GM21515 (cell line): ENCODE measurements at regions not wholly inside any gene's neighbourhood (a gene's known extent, or its start where the extent isn't known, plus 50 kb on each side); places are given as distances from the start of the nearest gene placed in this dataset.
"Not testable (repeated sequence)": the region's sequence is repeated elsewhere in the genome, so short reads cannot be mapped to it uniquely, and the experiment has no call there.

Source experiments
- ATAC-seq: cut with Tn5 transposase; IDR thresholded peaks from one replicate; pipeline ENCODE4 v1.9.1; 2021; ENCODE audit not compliant: unreplicated experiment

DNA sequence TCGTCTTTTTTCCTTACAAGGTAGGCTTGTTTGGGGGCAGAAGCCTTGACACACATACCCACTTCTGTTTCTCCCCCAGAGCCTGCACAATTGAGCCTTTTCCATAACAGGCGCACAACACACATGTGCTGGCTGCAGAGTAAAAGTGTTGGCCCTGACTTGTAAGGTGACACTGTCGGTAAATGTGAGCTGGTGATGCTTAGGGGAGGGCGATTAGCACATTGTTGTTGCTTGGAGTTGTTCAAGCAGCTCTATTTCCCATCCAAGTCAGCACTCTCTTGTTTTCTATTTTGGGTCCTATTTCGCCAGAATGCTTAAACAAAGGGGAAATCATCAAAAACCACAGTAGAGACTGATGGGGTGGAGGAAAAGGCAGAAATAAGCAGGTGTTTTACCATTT lies 51.9 kb upstream of the PTPRJ start:
- no peak for ATAC-seq

DNA sequence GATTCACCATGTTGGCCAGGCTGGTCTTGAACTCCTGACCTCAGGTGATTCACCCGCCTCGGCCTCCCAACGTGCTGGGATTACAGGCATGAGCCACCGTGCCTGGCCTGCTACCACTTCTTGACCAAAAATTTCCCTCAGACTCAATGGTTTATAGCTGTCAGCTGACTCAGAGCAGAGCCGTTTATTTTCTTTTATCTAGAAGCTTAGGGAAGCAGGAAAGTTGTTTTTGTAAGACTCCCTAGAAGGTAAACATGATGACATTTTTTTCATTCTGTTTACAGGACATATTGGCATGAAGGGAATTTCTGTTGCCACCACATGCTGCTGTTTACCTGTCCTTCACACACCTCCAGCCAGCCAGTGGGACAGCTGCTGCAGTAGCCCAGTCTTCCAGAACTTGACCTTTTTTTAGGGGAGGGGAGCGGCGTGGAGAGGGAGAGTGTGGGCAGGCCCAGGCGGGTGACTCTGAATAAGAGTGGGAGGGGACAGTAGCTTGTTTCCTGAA lies 56.1 kb upstream of the PTPRJ start:
- no peak for ATAC-seq

DNA sequence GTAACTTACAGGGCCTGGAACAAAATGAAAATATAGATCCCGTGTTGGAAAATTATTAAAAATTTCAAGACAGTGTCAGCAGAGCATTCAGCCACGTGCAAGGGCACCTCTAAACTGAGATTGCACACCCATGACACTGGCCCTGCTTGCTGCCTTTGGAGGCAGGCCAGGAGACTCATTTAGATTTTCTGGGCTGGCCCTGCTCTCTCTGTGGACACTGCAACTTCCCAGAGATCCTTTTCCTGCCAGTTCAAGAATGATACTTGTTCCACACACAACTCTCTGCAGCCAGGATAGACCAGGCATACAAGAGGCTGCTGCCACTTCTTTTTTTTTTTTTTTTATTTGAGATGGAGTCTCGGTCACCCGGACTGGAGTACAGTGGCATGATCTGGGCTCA lies 56.7 kb upstream of the PTPRJ start:
- no peak for ATAC-seq

DNA sequence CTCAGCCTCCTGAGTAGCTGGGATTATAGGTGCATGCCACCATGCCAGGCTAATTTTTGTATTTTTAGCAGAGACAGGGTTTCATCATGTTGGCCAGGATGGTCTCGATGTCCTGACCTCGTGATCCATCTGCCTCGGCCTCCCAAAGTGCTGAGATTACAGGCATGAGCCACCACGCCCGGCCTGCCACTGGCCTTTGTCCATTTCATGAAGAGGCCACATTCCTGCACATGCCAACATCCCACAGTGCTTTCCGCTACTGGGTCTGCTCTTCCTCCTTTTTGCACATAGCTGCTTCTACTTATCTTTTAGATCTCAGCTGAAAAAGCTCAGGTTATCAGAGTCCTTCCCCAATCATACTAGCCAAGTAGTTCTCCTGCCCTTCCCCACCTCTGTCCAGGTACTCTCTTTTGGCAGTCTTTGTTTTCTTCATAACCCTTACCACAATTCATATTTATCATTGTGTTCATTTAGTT lies 59.2 kb upstream of the PTPRJ start:
- ATAC-seq = not testable (repeated sequence)

DNA sequence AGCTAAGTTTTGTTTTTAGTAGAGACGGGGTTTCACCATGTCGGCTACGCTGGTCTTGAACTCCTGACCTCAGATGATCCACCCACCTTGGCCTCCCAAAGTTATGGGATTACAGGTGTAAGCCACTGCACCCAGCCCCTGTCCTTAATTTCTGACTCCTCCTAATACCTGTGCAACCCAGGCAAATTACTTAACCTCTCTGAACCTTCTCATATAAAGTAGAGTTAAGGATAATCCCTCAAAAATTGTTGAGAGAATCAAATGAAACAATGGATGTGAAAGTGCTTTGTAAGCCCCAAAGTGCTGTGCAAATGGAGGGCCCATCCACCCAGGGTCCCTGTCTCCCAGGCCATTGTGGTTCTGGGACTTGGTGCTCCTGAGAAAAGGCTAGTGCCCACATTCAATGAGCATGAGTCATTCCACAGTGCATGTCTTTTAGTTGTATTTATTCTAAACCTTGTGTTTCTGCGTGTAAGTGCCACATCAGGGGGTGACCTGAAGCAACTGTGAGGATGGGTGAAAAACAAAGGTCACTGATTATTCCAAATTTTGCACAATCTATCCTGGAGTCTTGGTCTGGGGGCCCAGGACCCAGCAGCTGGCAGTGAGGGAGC lies 61.4 kb upstream of the PTPRJ start:
- ATAC-seq = no peak

DNA sequence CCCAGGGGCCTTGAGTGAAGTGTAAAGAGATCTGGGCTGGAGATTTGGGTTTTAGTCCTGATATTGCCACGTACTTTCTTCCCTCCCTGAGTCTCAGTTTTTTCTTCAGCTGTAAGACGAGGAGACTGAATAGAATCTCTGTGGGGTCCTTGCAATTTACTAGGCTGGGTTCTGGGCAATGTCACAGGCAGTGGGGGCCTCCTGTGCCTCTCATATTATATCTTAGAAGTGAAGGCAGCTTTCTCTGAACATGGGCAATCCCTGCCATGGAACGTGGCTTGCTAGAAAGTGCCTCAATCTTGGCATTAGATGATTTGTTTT lies 62.0 kb upstream of the PTPRJ start:
- ATAC-seq = no peak

DNA sequence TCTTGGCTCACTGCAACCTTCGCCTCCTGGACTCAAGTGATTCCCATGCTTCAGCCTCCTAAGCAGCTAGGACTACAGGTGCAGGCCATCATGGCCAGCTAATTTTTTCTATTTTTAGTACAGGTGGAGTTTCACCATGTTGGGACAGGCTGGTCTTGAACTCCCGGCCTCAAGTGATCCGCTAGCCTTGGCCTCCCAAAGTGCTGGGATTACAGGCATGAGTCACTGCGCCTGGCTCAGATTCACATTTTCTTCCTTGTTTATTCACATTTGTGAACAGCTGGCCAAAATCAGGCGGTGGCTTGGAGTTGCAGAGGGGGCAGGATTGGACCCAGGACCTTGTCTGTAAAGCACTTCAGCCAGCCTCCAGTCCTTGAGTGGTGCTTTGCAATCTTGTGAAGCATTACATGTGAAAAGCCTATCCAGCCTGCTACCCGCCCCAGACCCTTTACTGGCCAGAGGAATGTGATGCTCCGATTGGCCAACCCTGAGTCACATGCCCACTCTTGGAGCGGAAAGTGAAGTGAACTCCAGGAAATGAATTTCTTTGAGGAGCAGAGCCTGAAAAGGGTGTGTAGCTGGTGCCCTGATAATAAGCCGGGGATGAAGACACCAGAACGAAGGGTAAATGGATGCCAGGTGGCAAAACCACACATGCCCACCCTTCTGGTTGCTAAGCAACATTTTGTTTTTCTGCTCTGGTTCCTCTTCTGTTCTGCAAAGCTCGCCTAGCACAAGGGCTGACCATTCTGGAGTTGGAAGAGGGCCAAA lies 62.6 kb upstream of the PTPRJ start:
- no peak for ATAC-seq

DNA sequence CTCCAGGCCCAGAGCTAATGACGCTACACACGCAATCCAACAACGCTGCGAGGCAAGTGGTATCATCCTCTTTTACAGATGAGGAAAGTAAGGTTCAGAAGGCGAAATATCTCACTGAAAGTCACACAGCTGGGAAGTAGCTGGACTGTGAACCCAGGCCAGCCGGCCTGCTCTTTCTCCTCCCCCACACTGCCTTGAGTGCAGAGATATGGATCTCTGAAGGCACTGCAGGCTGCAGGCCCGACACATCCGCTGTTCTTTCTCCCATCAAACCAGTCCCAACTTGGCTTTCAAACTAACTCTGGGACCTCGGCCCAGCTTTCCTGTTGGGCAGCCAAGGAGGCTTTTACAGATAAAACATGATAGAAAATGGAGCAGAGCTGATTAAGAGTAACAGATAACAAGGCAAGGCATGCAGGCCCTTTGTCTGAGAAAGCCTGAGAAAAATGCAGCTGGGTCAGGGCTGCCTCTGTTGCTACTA lies 64.0 kb upstream of the PTPRJ start:
- no peak for ATAC-seq

DNA sequence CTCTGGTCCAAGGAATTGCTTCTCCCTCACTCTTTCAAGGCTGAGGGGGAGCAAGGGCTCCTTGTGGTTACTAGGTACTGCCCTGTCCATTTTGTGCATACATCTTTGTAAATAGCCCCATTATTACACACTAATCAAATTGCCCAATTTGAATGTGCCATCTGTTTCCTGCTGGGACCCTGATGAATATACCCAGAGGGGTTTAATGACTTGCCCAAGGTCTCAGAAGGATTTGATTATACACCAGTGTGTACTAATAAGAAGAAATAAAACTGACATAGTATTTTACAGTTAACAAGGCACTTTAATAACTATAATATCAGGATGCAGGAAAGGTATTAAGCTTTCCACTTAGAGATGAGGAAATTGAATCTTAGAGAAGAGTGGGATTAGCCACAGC lies 64.6 kb upstream of the PTPRJ start:
- ATAC-seq = no peak

DNA sequence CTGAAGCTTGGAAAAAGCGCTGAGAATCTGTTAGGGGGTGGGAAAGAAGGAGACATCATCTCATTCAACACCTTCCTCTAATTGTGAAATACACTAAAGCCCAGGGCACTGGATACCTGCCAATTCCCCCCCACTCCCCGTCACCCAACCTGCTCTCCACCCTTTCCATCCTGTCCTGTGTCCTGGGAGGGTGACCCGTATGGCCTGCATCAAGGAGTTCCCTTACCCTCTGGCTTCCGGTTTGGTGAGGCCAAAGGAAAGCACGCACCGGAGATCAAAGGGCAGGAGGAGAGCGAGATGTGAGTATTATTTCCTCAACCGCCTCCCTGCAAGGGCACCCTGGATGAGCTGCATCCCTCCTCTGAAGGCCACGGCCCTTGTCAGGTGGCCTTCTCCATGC lies 65.0 kb upstream of the PTPRJ start:
- ATAC-seq = no peak

DNA sequence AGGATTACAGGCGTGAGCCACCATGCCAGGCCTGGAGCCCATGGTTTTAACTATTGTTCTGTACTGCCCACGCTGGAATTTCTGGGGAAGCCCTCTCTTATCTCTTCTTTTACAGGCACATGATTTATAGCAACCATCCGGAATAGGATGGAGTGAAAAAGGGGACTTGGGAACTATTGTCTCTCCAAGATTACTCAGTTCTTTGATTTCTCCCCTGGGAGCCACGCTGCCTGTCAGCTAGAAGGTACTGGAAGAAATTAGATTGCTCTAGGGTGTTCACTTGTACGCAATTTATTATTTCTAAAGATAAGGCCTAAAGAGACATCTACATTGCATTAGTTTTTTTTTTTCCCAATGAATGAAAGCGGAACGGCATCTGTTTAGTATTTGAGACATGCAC lies 65.6 kb upstream of the PTPRJ start:
- ATAC-seq = no peak

DNA sequence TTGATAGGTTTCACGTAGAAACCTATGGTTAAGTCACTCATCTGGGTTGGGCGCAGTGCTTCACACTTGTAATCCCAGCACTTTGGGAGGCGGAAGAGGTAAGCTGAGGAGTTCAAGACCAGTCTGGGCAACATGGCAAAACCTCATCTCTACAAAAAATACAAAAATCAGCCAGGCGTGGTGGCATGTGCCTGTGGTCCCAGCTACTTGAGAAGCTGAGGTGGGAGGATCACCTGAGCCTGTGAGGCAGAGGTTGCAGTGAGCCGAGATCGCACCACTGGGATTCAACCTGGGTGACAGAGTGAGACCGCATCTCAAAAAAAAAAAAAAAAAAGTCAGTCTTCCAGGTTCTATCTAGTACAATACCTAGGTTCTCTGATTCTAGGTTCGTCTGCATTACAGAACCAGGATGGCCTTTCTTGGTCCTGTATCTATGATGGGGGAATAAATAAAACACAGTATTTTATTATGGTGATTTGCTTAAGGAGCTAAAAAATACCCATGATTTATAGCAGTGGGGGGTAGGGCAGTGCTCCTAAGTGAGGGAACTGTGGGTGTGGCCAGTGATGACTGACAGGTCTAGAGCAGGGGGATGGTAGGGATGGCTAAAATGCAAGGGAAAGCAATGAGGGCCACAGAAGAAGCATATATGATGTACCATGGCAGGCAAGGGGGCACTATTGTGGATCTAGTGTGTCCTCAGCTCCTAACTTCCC lies 65.5 kb upstream of the NUP160 start:
- ATAC-seq = no peak

DNA sequence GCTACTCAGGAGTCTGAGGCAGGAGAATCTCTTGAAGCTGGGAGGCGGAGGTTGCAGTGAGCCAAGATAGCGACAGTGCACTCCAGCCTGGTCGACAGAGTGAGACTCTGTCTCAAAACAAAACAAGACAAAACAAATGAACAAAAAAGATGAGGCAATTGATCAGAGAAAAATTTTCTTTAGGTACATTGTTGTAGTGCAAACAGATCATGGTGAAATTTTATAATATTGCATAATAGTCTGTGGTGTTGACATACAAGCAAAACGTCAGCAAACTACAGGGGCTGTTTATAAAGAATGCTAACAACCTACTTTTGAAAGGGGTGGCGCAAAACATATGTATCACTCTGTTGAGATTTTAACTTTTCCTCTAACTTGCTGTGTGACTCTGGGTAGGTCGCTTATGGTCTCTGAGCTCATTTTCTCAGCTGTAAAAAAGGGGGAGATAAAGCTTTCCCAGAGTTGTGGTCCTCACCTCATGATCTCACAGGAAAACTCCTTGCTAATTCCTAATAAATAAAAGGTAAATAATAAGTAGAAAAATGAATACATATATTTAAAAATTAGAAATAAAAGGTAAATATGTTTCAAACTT lies 64.8 kb upstream of the NUP160 start:
- ATAC-seq = no peak

DNA sequence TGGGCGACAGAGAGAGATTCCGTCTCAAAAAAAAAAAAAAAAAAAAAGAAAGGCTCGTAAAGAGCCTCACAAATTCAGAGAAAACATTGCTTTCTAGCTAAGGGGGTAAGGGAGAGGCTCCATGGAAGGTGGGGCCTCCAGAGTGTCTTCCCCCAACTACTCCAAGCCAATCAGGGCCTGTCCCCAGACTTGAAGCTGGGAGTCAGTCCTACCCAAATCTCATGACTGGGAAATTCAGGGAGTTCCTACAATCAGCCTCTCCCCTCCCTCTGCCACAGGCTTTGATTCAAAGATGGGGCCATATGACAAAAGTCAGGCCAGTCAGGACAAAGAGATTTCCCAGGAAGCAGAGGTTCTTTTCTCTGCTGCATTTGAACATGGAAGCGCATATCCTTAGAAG lies 63.0 kb upstream of the NUP160 start:
- ATAC-seq = no peak

DNA sequence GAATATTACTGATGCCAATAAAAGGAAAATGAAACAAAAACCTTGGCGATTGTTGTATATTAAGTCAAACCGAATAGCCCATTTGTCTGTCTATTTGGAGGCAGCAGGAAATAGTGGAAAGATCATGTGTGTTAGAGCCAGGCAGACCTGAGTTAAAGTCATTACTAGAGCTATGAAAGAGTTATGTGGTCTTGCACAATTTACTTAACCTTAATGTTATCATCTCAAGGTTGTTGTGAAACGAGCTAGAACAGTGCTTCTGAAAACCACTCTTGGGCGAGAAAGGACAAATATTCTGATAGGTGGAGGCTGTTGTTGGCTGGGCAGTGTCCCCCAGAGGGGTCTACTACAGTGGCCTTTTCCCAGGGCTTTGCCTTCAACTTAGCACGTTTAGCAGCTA lies 60.0 kb upstream of the NUP160 start:
- ATAC-seq = no peak

DNA sequence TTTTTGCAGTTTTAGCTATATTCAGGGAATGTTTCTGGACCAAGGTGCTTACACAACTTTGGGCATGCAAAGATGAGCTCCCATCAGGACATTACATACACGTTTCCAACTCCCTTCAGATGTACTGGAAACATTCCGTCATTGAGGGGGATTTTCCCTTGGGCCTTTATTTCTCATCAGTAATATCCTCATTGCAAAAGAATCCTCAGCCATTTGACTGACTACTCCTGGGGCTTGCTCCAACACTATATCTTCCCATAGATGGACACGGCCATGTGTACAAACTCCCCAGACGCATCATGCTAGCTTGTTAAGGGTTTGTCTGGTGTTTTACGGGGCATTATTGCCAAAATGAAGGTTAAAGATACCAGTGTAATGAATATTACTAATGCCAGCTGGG lies 59.3 kb upstream of the NUP160 start:
- no peak for ATAC-seq

DNA sequence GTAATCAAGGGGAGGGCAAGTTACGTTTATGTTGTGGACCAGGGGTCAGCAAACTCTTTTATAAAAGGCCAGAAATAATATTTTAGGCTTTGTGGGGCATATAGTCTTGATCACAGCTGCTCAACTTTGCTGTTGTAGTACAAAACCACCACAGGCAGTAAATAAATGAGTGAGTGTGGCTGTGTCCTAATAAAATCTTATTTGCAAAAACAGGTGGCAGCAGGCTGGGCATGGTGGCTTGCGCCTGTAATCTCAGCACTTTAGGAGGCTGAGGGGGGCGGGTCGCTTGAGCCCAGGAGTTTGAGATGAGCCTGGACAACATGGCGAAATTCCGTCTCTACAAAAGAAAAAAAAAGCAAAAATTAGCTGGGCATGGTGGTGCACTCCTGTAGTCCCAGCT lies 57.9 kb upstream of the NUP160 start:
- ATAC-seq = no peak

DNA sequence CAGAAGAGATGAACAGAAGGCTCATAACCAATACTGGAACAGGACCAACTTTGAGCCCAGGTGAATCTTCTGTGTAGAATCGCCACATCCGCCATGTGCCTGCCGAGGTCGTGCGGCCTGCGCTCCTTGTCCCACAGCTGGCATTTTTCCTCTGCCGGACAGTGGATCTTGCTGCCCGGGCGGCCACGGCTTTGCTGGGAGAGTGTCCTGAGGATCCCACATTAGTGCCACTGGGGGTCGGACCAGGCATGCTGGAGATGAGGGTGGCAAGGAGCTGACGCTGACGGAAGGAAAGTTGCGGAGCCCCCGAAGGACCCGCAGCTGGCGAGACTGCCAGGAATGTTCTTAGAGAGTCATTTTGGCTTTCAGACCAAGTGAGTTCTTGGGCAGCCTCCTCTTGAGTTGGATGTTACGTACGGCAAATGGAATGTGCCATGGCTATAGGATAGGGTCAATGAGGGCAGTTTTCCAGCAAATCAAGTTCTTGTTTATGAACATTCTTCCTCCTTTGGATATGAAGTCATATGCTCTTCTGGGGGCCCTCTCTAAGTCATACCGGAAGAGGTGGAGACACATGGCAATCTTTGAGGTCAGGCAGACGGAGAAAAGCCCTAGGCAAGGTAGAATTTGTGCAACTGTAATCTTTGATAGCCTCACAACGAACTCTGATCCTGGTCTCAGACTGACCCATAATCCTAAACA lies 57.4 kb upstream of the NUP160 start:
- no peak for ATAC-seq

DNA sequence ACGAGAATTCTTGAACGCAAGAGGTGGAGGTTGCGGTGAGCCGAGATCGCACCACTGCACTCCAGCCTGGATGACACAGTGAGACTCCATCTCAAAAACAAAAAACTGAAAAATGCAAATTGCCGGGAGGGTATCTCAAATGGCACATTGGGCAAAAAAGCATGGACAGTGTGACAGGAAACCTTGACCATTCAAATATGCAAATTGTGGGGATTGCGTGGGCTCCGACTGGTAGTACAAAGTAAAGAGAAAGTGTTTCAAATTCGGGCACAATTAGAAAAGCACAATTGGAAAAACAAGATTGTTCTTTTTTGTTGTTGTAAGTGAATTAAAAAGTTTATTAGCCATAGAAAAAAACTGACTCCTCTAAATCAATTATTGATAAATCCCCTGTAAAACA lies 56.7 kb upstream of the NUP160 start:
- no peak for ATAC-seq

DNA sequence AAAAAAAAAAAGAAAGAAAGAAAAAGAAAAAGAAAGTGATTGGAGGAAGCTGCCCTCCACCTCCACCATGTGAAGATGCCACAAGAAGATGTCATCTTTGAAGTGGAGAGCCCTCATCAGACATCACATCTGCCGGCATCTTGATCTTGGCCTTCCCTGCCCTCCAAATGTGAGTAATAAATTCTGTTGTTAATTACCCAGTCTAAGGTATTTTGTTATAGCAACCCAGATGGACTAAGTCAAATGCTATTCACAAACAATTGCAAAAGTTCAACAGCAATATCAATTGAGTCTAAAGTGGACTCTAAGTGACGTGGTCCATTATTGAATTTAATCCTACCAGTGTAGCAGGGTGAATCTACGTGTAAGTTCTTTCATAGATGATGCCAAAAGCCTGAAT lies 55.9 kb upstream of the NUP160 start:
- no peak for ATAC-seq

DNA sequence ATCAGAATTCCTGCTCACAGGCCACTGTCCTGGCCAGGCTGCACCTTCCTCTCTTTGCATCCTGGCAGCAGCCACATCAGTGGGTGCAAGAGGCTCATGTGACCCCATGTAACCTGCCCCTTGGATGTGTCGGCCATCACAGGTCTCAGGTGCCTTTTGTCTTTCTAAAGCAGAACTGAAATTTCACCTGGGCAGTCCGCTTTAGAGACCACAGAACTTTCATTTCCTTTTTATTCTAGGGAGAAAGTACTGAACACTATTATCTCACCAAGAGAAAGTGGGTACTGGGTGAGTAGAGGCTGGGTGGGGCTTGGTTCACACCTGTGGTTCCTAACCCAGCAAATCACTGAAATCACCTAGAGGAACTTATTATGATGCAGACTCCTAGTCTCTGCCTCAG lies 51.7 kb upstream of the NUP160 start:
- peak; percentile 98 for ATAC-seq
